CD4-positive, alpha-beta T cell treated with Interleukin-12 subunit alpha and Interleukin-12 subunit beta, for 1 hour (primary cell): ENCODE measurements at regions not wholly inside any gene's neighbourhood (a gene's known extent, or its start where the extent isn't known, plus 50 kb on each side); places are given as distances from the start of the nearest gene placed in this dataset.
"Not testable (repeated sequence)": the region's sequence is repeated elsewhere in the genome, so short reads cannot be mapped to it uniquely, and the experiment has no call there.

Experiments
- DNase-seq: peaks from one replicate; pipeline ENCODE4 v3.0.0-alpha.2; 2020

- DNase-seq: no peak
Observed at GRCh38 chr7:96770758-96771157, 61.1 kb upstream of the SEM1 start.

DNA sequence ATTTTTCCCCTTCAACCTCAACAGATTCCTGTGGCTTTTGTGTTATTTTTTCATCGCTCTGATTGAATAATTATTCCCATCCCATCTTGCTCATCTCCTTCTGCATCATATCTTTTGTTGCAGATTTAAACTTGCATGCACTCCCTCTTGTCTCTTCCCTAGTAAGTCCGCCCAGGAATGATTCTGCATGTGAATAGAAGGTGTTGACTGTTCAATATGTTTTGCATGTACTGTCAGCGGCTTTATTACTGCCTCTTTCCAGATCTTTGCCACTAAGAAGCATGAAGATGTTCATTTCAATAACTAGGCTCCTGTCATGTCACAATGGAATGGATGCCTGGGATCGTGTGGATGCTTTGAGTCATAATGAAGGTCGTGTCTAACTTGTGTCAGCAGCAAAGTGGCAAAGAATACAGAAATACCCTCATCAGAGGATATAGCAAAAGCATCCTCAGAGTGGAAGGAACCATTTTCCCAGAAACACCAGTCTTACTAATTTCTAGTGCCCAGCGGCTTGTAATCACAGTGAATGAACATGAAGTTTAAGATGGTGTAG lies 62.6 kb upstream of the SEM1 start:
- DNase-seq: no peak

- no peak for DNase-seq
Observed at GRCh38 chr7:96773483-96773882, 63.8 kb upstream of the SEM1 start.

GRCh38 chr7:96774358-96774757 lies 64.7 kb upstream of the SEM1 start:
- DNase-seq: no peak

- no peak for DNase-seq
Observed at GRCh38 chr7:96775046-96775445, 65.4 kb upstream of the SEM1 start.

DNA sequence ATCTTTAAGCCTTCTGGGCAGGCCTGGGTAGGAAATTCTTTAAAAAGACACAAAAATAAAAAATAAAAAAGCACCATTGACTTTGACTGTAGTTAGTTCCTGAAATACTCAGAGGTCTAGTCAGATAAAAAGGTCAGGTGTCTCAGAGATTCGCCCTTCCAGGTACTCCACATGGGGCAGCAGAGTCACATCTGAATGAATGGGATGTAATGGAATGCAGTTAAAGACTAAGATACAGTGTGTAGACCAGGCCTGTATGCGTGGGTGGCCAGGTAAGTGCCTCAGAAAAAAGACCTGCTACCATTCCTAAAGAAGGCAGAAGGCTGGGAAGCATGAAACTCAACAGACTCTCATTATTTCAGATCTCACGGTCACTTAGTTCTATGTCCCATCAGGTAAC lies 68.6 kb upstream of the SEM1 start:
- no peak for DNase-seq

GRCh38 chr7:96781919-96782318 lies 72.3 kb upstream of the SEM1 start:
- no peak for DNase-seq

DNA sequence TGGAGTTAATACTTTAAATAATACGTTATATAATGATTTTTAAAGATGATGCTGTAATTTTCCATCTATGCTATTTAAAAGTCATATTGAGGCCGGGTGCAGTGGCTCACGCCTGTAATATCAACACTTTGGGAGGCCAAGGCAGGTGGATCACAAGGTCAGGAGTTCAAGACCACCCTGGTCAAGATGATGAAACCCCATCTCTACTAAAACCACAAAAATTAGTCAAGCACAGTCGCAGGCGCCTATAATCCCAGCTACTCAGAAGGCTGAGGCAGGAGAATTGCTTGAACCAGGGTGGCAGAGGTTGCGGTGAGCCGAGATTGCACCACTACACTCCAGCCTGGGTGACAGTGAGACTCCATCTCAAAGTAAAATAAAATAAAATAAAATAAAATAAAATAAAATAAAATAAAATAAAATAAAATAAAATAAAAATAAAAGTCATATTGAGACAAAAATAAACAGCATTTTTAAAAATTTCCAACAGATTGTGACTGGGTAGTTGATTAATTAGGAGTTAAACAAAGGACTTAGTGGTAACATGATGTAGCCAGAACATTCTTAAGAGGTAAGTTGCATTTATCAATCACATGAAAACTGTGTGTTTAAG lies 73.1 kb upstream of the SEM1 start:
- DNase-seq: not testable (repeated sequence)

DNA sequence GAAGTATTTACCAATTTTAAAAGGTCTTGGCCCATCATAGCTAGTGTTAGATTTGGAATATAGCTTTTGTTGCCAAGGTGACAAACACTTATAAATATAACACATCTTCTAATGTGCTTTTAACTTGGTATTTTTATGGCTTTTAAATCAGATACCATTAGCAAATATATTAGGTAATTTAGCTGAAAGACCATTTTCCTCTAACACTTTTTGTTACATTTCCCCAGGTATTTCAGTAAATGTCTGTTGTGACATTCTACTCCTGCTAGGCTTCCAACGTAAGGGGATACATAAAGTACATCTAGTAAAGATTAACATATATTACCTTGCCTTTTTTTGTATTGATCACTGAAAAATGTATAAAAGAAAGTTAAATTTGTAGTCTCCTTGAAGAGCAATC lies 75.0 kb upstream of the SEM1 start:
- DNase-seq: no peak

GRCh38 chr7:96786261-96786997 lies 76.8 kb upstream of the SEM1 start:
- no peak for DNase-seq

GRCh38 chr7:96786998-96787395 lies 77.4 kb upstream of the SEM1 start:
- no peak for DNase-seq

DNA sequence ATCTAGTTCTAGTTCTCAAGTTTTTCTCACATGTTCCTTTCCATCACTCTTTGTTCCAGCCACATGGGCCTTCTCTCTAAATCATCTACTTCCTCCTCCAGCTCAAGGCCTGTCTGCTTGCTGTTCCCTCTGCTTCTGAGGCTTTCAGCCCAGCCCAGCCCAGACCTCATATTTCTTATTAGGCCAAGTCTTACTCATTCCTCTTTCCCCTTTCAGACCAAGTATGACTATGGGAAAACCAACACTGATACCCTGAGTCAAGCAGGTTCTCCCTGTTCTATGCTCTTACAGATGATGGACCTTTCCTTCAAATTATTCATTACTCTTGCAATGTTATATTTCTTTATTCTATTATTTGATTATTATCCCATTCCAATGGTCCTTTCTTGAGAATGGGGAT lies 80.3 kb upstream of the SEM1 start:
- DNase-seq: no peak

DNA sequence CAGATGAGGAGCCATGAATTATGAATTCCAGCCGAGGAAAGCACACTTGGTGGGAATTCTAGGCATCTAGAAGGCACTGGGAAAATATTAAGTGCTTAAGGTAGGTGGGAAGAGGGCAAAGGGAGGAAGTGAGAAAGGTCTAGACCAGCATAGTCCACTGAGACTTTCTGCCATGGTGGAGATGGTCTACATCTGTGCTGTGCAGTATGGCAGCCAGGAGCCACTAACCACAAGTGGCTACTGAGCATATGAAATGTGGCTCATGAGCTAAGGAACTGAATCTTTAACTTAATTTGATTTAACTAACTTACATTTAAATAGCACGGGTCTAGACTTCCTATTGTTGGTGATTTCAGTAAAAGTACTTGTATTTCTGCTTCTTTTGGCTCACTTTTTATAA lies 82.5 kb upstream of the SEM1 start:
- no peak for DNase-seq

GRCh38 chr7:96794063-96794462 lies 84.4 kb upstream of the SEM1 start:
- no peak for DNase-seq

- DNase-seq: no peak
Observed at GRCh38 chr7:96800122-96800521, 90.5 kb upstream of the SEM1 start.

DNA sequence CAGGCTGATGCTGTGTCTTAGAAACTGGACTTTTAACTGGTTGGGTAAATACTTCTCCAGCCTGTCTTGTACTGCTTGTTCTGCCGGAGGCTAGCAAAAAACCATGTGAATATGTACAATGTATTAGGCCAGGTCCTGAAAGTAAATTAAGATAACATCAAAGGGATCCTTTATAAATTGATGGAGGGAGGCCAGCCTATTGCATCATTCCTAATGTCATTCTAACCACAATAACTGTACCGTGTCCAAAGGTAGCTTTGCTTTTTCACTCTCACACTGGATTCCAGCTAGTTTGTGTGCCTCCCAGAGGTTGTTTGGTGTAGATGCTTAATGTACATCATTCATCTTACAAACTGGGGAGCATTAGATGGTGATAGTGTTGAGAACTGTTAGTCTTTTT lies 91.2 kb upstream of the SEM1 start:
- DNase-seq: no peak

GRCh38 chr7:96819111-96819700 lies 109.6 kb upstream of the SEM1 start:
- no peak for DNase-seq

DNA sequence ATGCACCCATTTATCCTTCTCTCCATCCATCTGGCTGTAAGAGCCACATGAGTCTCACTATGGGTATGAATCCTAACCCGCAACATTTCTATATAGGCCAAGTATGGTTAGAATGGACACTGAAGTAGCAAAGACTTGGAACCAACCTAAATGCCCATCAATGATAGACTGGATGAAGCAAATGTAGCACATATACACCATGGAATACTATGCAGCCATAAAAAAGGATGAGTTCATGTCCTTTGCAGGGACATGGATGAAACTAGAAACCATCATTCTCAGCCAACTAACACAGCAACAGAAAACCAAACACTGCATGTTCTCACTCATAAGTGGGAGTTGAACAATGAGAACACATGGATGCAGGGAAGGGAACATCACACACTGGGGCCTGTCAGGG lies 111.5 kb upstream of the SEM1 start:
- not testable (repeated sequence) for DNase-seq

DNA sequence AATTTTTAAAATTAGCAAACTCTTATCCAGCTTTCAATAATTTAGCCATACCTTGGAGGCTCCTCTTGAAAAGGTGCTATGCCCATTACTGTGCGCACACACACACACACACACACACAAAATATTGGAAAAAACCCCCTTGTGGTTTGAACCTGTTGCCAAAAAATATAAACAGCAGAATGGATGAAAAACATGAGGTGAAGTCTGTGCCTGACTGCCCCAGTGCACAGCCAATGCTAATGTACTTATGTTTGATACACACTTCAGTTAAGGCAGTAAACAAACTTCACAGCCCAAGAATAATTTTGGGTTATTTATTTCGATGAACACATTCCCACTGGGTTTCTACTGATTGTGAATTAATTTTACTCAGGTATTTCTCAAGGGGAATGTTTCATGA lies 113.2 kb upstream of the SEM1 start:
- DNase-seq: no peak

- no peak for DNase-seq
Observed at GRCh38 chr7:96823274-96823673, 113.6 kb upstream of the SEM1 start.

DNA sequence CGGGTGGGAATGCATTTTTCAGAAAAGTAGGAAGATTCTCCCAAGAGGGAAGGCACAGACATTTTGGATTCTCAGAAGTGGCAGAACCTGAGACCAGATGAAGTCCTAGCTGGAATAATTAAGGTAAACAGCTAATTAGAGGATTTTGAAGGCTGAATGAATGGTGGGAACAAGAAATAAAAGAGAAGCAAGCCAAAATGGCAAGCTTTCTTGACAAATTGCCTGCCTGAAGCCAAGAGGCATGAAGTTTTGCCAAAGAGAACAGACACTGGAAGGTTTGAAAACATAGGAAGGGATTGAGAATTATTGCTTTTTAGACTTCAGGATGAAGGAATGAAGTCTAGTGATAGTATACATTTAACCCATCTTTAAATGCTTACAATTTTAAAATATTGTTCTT lies 115.0 kb upstream of the SEM1 start:
- no peak for DNase-seq

- DNase-seq: no peak
Observed at GRCh38 chr7:96825285-96825684, 115.6 kb upstream of the SEM1 start.

DNA sequence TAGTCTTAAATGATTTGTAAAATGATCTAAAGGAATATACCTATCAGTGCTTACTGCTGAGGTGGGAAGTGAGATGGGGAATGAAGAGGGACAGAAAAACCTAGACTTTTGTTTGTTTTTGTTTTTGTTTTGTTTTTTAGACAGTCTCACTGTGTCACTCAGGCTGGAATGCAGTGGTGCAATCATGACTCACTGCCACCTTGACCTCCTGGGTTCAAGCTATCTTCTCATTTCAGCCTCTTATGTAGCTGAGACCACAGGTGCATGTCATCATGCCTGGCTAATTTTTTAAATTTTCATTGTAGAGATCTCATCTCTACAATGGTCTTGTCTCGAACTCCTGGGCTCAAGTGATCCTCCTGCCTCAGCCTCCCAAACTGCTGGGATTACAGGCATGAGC lies 116.4 kb upstream of the SEM1 start:
- no peak for DNase-seq

DNA sequence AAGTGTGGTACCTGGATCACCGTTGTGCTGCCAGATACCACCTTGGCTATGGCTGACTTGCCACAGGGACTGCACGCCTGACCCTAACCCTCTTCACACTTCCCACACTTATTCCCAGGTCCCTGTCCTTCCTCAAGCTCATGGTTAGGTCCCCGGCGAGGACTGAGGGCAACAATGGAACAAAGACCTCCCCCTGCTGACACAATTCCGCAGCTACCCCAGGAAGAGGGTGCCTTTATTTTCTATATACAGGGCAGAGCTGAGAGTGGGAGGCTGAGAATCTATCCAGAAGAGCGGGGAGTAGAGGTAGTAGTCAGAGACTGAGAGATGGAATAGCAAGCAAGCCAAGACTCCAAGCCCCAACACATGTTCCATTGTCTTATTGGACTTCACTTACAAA lies 118.1 kb upstream of the SEM1 start:
- no peak for DNase-seq
